GM19372 (cell line): ENCODE measurements at regions not wholly inside any gene's neighbourhood (a gene's known extent, or its start where the extent isn't known, plus 50 kb on each side); places are given as distances from the start of the nearest gene placed in this dataset.

Source experiments
- ATAC-seq: cut with Tn5 transposase; IDR thresholded peaks from one replicate; pipeline ENCODE4 v1.9.1; 2021; ENCODE audit warnings: mild to moderate bottlenecking, low read depth, moderate library complexity; ENCODE audit not compliant: unreplicated experiment

- no peak for ATAC-seq
These were observed 76.4 kb upstream of the ZEB2 start for GRCh38 chr2:144596073-144596871.

DNA sequence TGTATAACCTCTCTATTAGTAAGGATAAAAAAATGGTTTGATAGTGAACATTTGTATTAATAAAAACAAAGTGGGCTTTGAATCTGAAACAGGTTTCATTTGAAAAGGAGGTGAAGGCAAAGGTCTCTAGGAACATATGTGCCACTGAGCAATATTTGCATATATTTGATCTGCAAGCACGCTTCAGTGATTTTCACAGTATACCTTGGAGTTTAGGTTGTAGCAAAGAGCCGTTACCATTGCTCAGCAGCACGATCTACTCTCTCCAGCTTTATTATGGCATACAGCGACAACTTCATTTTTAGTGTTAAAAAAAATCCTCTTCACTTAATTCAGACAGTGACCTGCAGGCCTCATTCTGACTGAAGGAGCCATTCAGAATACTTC, 75.8 kb upstream of the ZEB2 start:
- ATAC-seq = no peak

GRCh38 chr2:144595279-144595678, 75.4 kb upstream of the ZEB2 start:
- ATAC-seq = no peak

DNA sequence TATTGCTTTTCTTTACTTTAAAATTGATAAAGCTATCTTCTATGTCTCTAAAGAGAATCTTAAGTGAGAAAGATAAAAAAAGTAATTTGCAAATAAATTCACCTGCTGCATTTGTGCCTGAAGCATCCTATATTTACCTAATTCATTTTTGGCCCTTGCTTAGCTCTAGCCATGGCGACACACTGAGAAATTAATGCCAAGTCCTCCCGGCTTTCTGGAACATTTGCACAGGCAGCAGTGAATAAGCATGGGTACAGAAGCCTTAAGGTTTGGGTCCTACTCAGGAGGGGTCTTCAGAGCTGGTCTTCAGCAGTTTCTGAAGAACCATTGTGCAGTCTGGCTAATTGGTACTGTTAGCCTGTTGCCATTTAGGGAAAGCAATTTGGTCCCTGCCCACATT, 73.9 kb upstream of the ZEB2 start:
- ATAC-seq = no peak

GRCh38 chr2:144592500-144593256, 72.8 kb upstream of the ZEB2 start:
- ATAC-seq = no peak

GRCh38 chr2:144587306-144587705, 67.4 kb upstream of the ZEB2 start:
- no peak for ATAC-seq

DNA sequence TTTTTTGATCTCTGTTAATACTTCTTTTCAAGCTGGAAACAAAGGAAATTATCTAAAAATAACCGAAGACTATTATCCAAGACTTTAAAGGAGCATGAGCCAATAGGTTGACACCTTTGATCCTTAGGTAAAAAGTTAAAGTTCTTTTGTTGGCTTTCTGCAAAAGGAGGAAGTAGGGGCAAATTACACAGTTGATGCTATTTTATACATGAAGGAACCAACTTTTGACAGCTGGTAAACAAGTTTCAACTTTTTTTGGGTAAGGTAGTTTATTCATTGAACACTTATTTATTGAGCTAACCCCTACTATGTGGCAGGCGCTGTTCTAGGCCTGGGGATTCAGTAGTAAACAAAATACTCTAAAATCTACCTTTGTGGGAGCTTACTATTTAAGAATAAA, 66.6 kb upstream of the ZEB2 start:
- ATAC-seq = no peak

- no peak for ATAC-seq
These were observed 64.0 kb upstream of the ZEB2 start for GRCh38 chr2:144583741-144584453.

DNA sequence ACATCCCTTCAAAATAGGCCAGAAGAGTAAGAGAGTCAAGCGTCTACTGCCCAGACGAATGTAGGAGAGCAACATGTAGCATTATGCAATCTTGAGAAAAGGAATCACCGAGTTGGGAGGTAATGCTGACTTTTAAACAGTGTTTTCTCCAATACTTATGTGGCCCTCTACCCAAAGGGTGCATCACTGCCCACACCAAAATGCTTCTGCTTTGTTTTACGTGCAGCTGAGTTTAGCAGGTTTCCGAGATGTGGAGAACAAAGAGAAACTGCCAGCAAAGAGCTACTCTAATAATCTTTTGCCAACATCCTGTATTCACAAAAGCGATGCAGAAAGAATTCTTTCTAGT, 63.4 kb upstream of the ZEB2 start:
- ATAC-seq = no peak

DNA sequence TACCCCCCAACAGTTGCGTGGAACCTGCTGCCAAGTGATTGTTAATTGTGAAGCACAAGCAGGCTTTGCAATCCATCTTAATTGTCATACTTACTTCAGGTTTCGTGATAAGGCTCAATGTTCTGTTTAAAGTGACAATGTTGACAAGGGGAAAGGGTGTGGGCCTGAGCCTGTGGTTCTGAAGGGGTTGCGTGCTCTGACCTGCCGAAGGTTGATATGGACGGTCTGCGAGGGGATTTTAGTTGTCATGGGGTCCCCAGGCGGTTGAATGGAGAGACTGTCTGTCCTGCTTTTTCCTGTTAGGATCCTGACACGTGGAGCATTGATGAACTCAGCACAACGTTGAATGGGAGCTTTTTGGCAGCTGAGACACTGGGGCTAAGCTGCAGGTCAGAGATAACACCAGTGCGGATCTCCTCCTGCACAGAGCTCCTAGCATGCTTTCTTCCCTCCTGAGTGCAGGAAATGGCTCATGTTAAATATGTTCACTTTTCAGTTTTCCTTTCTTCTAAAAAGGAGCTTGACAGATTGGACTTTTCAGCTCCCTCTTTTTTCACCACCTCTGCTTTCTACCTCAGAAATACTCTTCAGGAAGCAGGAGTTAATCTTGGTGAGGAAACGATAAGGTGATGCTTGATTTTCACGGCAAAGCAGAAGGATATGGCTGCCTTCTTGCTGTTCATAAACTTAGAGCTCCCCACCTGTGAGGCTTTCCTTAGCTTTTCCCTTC, 62.9 kb upstream of the ZEB2 start:
- no peak for ATAC-seq

DNA sequence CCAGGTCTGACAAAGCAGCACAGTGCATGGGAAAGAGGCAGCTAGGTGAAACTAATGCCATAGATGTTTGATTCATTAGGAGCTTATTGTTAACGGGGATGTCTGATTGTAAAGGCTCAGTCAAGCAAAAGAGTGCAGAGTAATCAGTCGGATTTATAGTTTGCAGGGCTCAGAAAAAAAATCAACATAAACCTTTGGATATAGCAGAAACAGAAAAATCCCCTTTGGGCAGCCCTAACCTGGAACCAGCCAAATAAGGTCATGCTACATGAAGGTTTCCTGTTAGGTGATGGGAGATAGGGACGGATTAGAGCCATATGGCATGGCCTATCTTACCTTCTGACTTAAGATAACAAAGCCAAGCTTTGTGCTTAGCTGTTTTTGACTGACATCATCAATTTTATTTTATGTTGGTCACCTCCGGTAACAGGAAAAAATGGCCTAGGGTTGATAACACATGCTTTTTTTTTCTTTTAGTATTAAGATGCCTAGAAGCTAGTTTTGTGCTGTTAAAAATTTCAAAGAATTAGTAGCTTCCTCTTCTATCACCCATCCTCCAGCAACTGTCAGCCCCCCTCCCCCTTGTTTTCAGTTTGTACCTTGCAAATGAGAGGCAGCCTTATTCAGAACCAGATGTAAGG, 60.7 kb upstream of the ZEB2 start:
- no peak for ATAC-seq

GRCh38 chr2:144579556-144579955, 59.6 kb upstream of the ZEB2 start:
- no peak for ATAC-seq

GRCh38 chr2:144578099-144578498, 58.2 kb upstream of the ZEB2 start:
- ATAC-seq = no peak

- ATAC-seq = no peak
These were observed 53.1 kb upstream of the ZEB2 start for GRCh38 chr2:144572977-144573376.

DNA sequence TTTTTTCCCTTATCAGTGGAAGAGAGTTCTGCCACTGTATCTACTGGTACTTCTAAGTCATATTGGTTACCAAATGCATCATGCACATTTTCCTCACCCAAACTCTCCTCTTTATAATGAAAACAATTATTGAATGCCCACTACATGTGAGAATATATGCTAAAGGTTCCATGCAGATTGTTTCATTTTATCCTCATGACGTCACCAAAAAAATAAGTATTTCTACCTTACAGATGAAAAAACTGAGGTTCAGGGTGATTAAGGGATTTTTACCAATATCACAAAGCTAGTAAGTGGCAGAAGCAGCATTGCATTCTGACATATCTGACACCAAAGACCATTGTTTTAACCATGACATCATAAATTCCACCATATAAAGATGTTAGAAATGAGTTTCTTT, 51.9 kb upstream of the ZEB2 start:
- no peak for ATAC-seq

DNA sequence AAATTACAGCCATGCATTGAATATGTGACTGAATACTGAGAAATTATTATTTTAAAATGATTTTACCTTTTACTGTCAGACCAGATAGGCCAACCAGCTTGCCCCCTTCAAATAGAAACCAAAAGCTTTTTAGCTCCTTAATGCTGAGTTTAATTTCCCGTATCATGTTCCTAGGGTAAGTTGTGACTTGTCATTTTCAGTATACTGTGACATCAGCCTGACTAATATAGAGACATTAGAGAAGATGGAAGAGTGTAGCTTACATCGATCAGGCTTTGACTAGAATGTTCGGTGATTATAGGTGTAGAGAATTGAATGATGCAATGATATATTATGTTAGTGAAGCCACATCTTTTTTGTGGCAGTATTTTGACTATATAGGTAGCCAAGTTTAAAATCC, 50.6 kb upstream of the ZEB2 start:
- no peak for ATAC-seq
